ENCODE measurements at regions not wholly inside any gene's neighbourhood (a gene's known extent, or its start where the extent isn't known, plus 50 kb on each side); places are given as distances from the start of the nearest gene placed in this dataset.

GRCh38 chr6:168130697-168131371 is 51.8 kb upstream of the FRMD1 start:
- no peak for DNase-seq

- DNase-seq = no peak
Measured at GRCh38 chr6:168130168-168130696, 51.2 kb upstream of the FRMD1 start.

GRCh38 chr6:168129292-168130167 is 50.5 kb upstream of the FRMD1 start:
- DNase-seq = no peak

GRCh38 chr6:168128631-168129291 is 49.7 kb upstream of the FRMD1 start:
- no peak for DNase-seq
